Neural cell (in vitro differentiated cells): ENCODE measurements at regions not wholly inside any gene's neighbourhood (a gene's known extent, or its start where the extent isn't known, plus 50 kb on each side); places are given as distances from the start of the nearest gene placed in this dataset.

ENCODE experiments used
- CTCF ChIP-seq: fragments of 450-650 bp; IDR thresholded peaks from 2 replicates; pipeline ENCODE4 v1.5.1; 2014; ENCODE audit warnings: antibody characterized with exemption, mild to moderate bottlenecking, moderate library complexity; ENCODE audit not compliant: poor library complexity, severe bottlenecking
- EZH2 ChIP-seq: fragments of 200-600, 300-800 bp; shearing (Covaris generic), sonication (generic); IDR thresholded peaks from 2 replicates; pipeline ENCODE4 v1.6.1; 2014; ENCODE audit warnings: antibody characterized with exemption, low read length, borderline replicate concordance, mild to moderate bottlenecking; ENCODE audit not compliant: insufficient read depth, poor library complexity, severe bottlenecking
- POLR2AphosphoS5 ChIP-seq: IDR thresholded peaks from 2 replicates; pipeline ENCODE4 v1.6.1; 2012
- RAD21 ChIP-seq: fragments of 450-650 bp; conservative IDR thresholded peaks from 2 replicates; pipeline ENCODE4 v1.6.1; 2014; ENCODE audit warnings: antibody characterized with exemption, mild to moderate bottlenecking, moderate library complexity
- REST ChIP-seq: IDR thresholded peaks from 2 replicates; pipeline ENCODE4 v1.6.1; 2012; ENCODE audit warnings: borderline replicate concordance
- SMC3 ChIP-seq: fragments of 450-650 bp; conservative IDR thresholded peaks from 2 replicates; pipeline ENCODE4 v1.6.1; 2014; ENCODE audit warnings: antibody characterized with exemption, mild to moderate bottlenecking, moderate library complexity; ENCODE audit not compliant: poor library complexity
- TAF1 ChIP-seq: IDR thresholded peaks from 2 replicates; pipeline ENCODE4 v1.6.1; 2012; ENCODE audit warnings: low read depth

- TF ChIP-seq CTCF (no peak), REST (no peak), EZH2 (no peak), SMC3 (no peak), POLR2AphosphoS5 (no peak), RAD21 (no peak), TAF1 (no peak)
These were observed 212.5 kb upstream of the IER5L start for GRCh38 chr9:129390541-129390940.
